B cell (primary cell): ENCODE measurements at regions not wholly inside any gene's neighbourhood (a gene's known extent, or its start where the extent isn't known, plus 50 kb on each side); places are given as distances from the start of the nearest gene placed in this dataset.

Experiments
- ATAC-seq: fragments of 200-7000 bp; cut with Tn5 transposase; one replicate; pipeline ENCODE4 v1.10.0; 2021; ENCODE audit warnings: low read depth, mild to moderate bottlenecking, moderate number of reproducible peaks, moderate library complexity
- CTCF ChIA-PET: fragments of 350-600 bp; sonication (Branson Sonifier 250); formaldehyde crosslinking; loops from one replicate; lab custom pipeline; 2021; ENCODE audit warnings: antibody characterized with exemption, inconsistent platforms; lab: Charles Lee
- POLR2A ChIA-PET: fragments of 350-600 bp; sonication (Branson Sonifier 250); formaldehyde crosslinking; loops from one replicate; lab custom pipeline; 2021; ENCODE audit warnings: antibody characterized with exemption; lab: Charles Lee
- DNase-seq: peaks from one replicate; pipeline ENCODE4 v3.0.0; 2013
- H2AFZ ChIP-seq: 2 replicates; pipeline ENCODE4 v1.6.1; 2012; ENCODE audit warnings: mild to moderate bottlenecking, low read depth, low read length; ENCODE audit not compliant: insufficient read depth, poor library complexity, severe bottlenecking
- H3K27ac ChIP-seq, 2 donors: 1 replicate in 1 of 2; 2 replicates in 1 of 2; pipeline ENCODE4 v1.5.1; 2012 to 2013; ENCODE audit warnings: low read length in 2 of 2, mild to moderate bottlenecking in 2 of 2, moderate library complexity in 1 of 2
- H3K27me3 ChIP-seq, 4 experiments: fragments of 200-600 bp in 1 of 4; sonication (generic) in 1 of 4; replicated peaks in 1 of 4; 1 replicate in 2 of 4; 2 replicates in 2 of 4; pipeline versions ENCODE4 v1.6.1 to v1.7.0; 2013 to 2016; ENCODE audit warnings: low read length in 3 of 4, mild to moderate bottlenecking in 2 of 4, mixed read lengths in 1 of 4, moderate library complexity in 1 of 4; ENCODE audit not compliant: insufficient read depth in 4 of 4, control insufficient read depth in 3 of 4; ENCODE audit errors: control extremely low read depth in 1 of 4
- H3K36me3 ChIP-seq, 2 experiments: replicated peaks in 1 of 2; 1 replicate in 1 of 2; 2 replicates in 1 of 2; pipeline versions ENCODE4 v1.6.1 to v1.7.1; 2013; ENCODE audit warnings: low read length in 1 of 2; ENCODE audit not compliant: insufficient read depth in 2 of 2, control insufficient read depth in 1 of 2; ENCODE audit errors: control extremely low read depth in 1 of 2, extremely low read depth in 1 of 2
- H3K4me1 ChIP-seq, 2 donors: fragments of 200-600 bp in 1 of 2; sonication (generic) in 1 of 2; 1 replicate in 1 of 2; 2 replicates in 1 of 2; pipeline versions ENCODE4 v1.5.1 to v1.6.1; 2013 to 2017; ENCODE audit warnings: low read length in 2 of 2; ENCODE audit not compliant: control insufficient read depth in 2 of 2, insufficient read depth in 2 of 2
- H3K4me2 ChIP-seq: replicated peaks from 2 replicates; pipeline ENCODE3; 2012; ENCODE audit warnings: mild to moderate bottlenecking, low read depth, low read length; ENCODE audit not compliant: poor library complexity, severe bottlenecking
- H3K4me3 ChIP-seq, 5 experiments: fragments of 200-600 bp in 1 of 5; sonication (generic) in 1 of 5; 1 replicate in 3 of 5; 2 replicates in 2 of 5; pipeline versions ENCODE4 v1.5.1 to v1.7.0; 2011 to 2016; ENCODE audit warnings: low read length in 4 of 5, mild to moderate bottlenecking in 4 of 5, low read depth in 2 of 5, control low read depth in 1 of 5, moderate library complexity in 1 of 5; ENCODE audit not compliant: insufficient read depth in 1 of 5; ENCODE audit errors: control extremely low read depth in 1 of 5, extremely low read depth in 1 of 5
- H3K79me2 ChIP-seq: fragments of 200-600 bp; sonication (generic); one replicate; pipeline ENCODE4 v1.6.0; 2016; ENCODE audit warnings: low read length; ENCODE audit not compliant: control insufficient read depth, insufficient read depth
- H3K9ac ChIP-seq: fragments of 200-600 bp; sonication (generic); 2 replicates; pipeline ENCODE4 v1.6.1; 2017; ENCODE audit warnings: mild to moderate bottlenecking, low read length, moderate library complexity
- H3K9me3 ChIP-seq, 3 donors: one replicate each; pipeline versions ENCODE4 v1.6.1 to v1.7.1; 2013; ENCODE audit warnings: low read length in 2 of 3; ENCODE audit not compliant: control insufficient read depth in 2 of 3, insufficient read depth in 1 of 3; ENCODE audit errors: control extremely low read depth in 1 of 3
- H4K20me1 ChIP-seq: 2 replicates; pipeline ENCODE4 v1.6.0; 2012; ENCODE audit warnings: mild to moderate bottlenecking, low read length; ENCODE audit not compliant: insufficient read depth, control insufficient read depth, poor library complexity, severe bottlenecking
- H3K27ac Mint-ChIP-seq: one replicate; pipeline ENCODE4 v1.8.0; 2021; ENCODE audit warnings: mixed read lengths
- H3K27me3 Mint-ChIP-seq: one replicate; pipeline ENCODE4 v1.8.0; 2021; ENCODE audit warnings: mixed read lengths
- H3K4me1 Mint-ChIP-seq: one replicate; pipeline ENCODE4 v1.8.0; 2021; ENCODE audit warnings: mixed read lengths
- H3K4me3 Mint-ChIP-seq: one replicate; pipeline ENCODE4 v1.8.0; 2021; ENCODE audit warnings: mixed read lengths
- H3K9me3 Mint-ChIP-seq: one replicate; pipeline ENCODE4 v1.8.0; 2022; ENCODE audit warnings: mixed read lengths; ENCODE audit not compliant: insufficient read depth
- CTCF ChIP-seq: fragments of 200-600 bp; IDR thresholded peaks from one replicate; pipeline ENCODE4 v1.8.0; 2022; ENCODE audit warnings: antibody characterized with exemption, mild to moderate bottlenecking
- EZH2 ChIP-seq: IDR thresholded peaks from 2 replicates; pipeline ENCODE4 v1.6.1; 2012; ENCODE audit warnings: borderline replicate concordance, low read depth, mild to moderate bottlenecking, moderate library complexity, low read length; ENCODE audit not compliant: insufficient read depth, poor library complexity, severe bottlenecking
- WGBS: methylation state at CpG from one replicate; pipeline ENCODE4 v1.1.5; 2013; ENCODE audit warnings: missing lambda C conversion rate; ENCODE audit not compliant: insufficient coverage; 5-methylcytosine and 5-hydroxymethylcytosine counted together
- intact Hi-C: fragments of 100-400 bp; cut with micrococcal nuclease; formaldehyde crosslinking; loops from one replicate; pipeline ENCODE4 v1.10.0; 2022

GRCh38 chr11:115890500-115890899 lies 386.3 kb upstream of the CADM1 start:
- Histone ChIP-seq H2AFZ (no peak overlapping the region), H3K4me1 (no peaks in the 10 kb centered on the region), H3K27ac (no peak overlapping the region), H3K4me3 (no peak overlapping the region), H3K9me3 (no peaks in the 10 kb centered on the region), H3K9ac (no peak overlapping the region), H4K20me1 (no peaks in the 10 kb centered on the region), H3K4me2 (no peak overlapping the region), H3K27me3 (no peaks in the 10 kb centered on the region), H3K79me2 (no peaks in the 10 kb centered on the region), H3K36me3 (no peaks in the 10 kb centered on the region)
- Mint-ChIP-seq H3K4me3 (no peak overlapping the region), H3K27me3 (peaks cover 7% of the 10 kb centered on the region), H3K27ac (no peak overlapping the region), H3K4me1 (no peaks in the 10 kb centered on the region), H3K9me3 (no peaks in the 10 kb centered on the region)
- DNase-seq (no peak), ATAC-seq (no peak)
- POLR2A ChIA-PET, result no interaction called here
- WGBS, result 95% methylated on average over 4 of the region's 5 CpGs
- intact Hi-C loops, result no loop called here
- CTCF ChIA-PET, result no interaction called here
- no peak for TF ChIP-seq CTCF
- TF ChIP-seq EZH2, result no peak

- no peak for DNase-seq
- no peak overlapping the region for H3K4me3 ChIP-seq
Measured at GRCh38 chr11:115889712-115890111, 385.5 kb upstream of the CADM1 start.

More at GRCh38 chr11:115889712-115890111, 385.5 kb upstream of the CADM1 start:
- Mint-ChIP-seq H3K4me1 (no peaks in the 10 kb centered on the region), H3K27ac (no peak overlapping the region), H3K27me3 (peaks cover 10% of the 10 kb centered on the region), H3K4me3 (no peak overlapping the region), H3K9me3 (no peaks in the 10 kb centered on the region)
- intact Hi-C loops, result no loop called here
- no peaks in the 10 kb centered on the region for H3K9me3 ChIP-seq
- TF ChIP-seq EZH2 (no peak), CTCF (no peak)
- no peak overlapping the region for H3K4me2 ChIP-seq
- peaks cover 0 to 2% (median 0%) of the 10 kb centered on the region in 4 experiments for H3K27me3 ChIP-seq
- H3K79me2 ChIP-seq, result no peaks in the 10 kb centered on the region
- H3K36me3 ChIP-seq, result no peaks in the 10 kb centered on the region
- 74% methylated on average over 3 of the region's 6 CpGs for WGBS
- H3K27ac ChIP-seq, result no peak overlapping the region
- ChIA-PET POLR2A (no interaction called here), CTCF (no interaction called here)
- H2AFZ ChIP-seq, result no peak overlapping the region
- no peak for ATAC-seq
- H4K20me1 ChIP-seq, result no peaks in the 10 kb centered on the region
- H3K4me1 ChIP-seq, result no peaks in the 10 kb centered on the region
- H3K9ac ChIP-seq, result no peak overlapping the region
